MM.1S (cell line): ENCODE measurements at regions not wholly inside any gene's neighbourhood (a gene's known extent, or its start where the extent isn't known, plus 50 kb on each side); places are given as distances from the start of the nearest gene placed in this dataset.

Experiments
- EZH2 ChIP-seq: fragments of 300-600 bp; sonication (generic); optimal IDR thresholded peaks from 2 replicates; pipeline ENCODE3; 2017; ENCODE audit warnings: low read depth, mild to moderate bottlenecking, antibody characterized with exemption, low read length, mixed read lengths
- EZH2phosphoT487 ChIP-seq: fragments of 300-600 bp; sonication (generic); IDR thresholded peaks from 2 replicates; pipeline ENCODE4 v1.6.1; 2018; ENCODE audit warnings: antibody characterized with exemption, low read length
- TF ChIP-seq, protein P1 (sequence below): fragments of 300-600 bp; sonication (generic); IDR thresholded peaks from 2 replicates; pipeline ENCODE4 v1.5.1; 2016; ENCODE audit warnings: antibody characterized with exemption, low read length, mixed read lengths

DNA sequence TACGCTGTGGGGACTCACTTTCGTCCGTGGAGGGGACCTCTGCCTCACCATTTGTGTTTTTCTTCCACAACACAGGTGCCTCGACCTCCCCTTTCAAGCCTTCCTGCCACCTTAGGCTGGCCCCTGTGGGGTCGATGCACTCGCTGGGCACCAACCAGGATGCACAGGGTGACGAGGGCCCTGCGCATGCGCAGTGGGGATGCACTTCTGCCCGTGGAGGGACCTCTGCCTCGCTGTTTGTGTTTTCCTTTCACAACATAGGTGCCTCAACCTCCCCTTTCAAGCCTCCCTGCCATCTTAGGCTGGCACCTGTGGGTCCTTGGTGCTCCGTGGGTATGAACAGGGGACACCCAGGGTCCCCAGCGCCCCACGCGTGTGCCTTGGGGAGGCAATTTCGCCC, 356.8 kb downstream of the ALG10 start:
- TF ChIP-seq, protein P1, sequence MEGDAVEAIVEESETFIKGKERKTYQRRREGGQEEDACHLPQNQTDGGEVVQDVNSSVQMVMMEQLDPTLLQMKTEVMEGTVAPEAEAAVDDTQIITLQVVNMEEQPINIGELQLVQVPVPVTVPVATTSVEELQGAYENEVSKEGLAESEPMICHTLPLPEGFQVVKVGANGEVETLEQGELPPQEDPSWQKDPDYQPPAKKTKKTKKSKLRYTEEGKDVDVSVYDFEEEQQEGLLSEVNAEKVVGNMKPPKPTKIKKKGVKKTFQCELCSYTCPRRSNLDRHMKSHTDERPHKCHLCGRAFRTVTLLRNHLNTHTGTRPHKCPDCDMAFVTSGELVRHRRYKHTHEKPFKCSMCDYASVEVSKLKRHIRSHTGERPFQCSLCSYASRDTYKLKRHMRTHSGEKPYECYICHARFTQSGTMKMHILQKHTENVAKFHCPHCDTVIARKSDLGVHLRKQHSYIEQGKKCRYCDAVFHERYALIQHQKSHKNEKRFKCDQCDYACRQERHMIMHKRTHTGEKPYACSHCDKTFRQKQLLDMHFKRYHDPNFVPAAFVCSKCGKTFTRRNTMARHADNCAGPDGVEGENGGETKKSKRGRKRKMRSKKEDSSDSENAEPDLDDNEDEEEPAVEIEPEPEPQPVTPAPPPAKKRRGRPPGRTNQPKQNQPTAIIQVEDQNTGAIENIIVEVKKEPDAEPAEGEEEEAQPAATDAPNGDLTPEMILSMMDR: no peak
- TF ChIP-seq EZH2 (no peak), EZH2phosphoT487 (no peak)
